Natural killer cell treated with Interleukin-12 subunit alpha and Interleukin-12 subunit beta and Interleukin-15 and Interleukin-18, amount 100 ng/mL, for 72 hours (primary cell): ENCODE measurements at regions not wholly inside any gene's neighbourhood (a gene's known extent, or its start where the extent isn't known, plus 50 kb on each side); places are given as distances from the start of the nearest gene placed in this dataset.

Experiments
- ATAC-seq, 2 donors: fragments of 150-1000 bp; cut with Tn5 transposase in 1 of 2; sonication (Bioruptor Pico), chemical (Tn5 transposase) in 1 of 2; 2 replicates each; pipeline ENCODE4 v1.10.0; 2021
- DNase-seq: peaks from one replicate; pipeline ENCODE4 v3.0.0; 2022; ENCODE audit warnings: low spot score
- H3K27ac Mint-ChIP-seq, 2 donors: 1 replicate in 1 of 2; 2 replicates in 1 of 2; pipeline ENCODE4 v1.8.0; 2022; ENCODE audit warnings: mixed read lengths in 2 of 2, mild to moderate bottlenecking in 1 of 2, moderate library complexity in 1 of 2
- H3K27me3 Mint-ChIP-seq, 2 donors: 1 replicate in 1 of 2; 2 replicates in 1 of 2; pipeline ENCODE4 v1.8.0; 2022; ENCODE audit warnings: mixed read lengths in 2 of 2
- H3K36me3 Mint-ChIP-seq: one replicate; pipeline ENCODE4 v1.8.0; 2022; ENCODE audit warnings: mixed read lengths
- H3K4me1 Mint-ChIP-seq, 2 donors: 1 replicate in 1 of 2; 2 replicates in 1 of 2; pipeline ENCODE4 v1.8.0; 2022; ENCODE audit warnings: low read depth in 2 of 2, mixed read lengths in 2 of 2, mild to moderate bottlenecking in 1 of 2
- H3K4me3 Mint-ChIP-seq: one replicate; pipeline ENCODE4 v1.8.0; 2022; ENCODE audit warnings: mixed read lengths
- H3K9me3 Mint-ChIP-seq: 2 replicates; pipeline ENCODE4 v1.8.0; 2022; ENCODE audit warnings: mixed read lengths

DNA sequence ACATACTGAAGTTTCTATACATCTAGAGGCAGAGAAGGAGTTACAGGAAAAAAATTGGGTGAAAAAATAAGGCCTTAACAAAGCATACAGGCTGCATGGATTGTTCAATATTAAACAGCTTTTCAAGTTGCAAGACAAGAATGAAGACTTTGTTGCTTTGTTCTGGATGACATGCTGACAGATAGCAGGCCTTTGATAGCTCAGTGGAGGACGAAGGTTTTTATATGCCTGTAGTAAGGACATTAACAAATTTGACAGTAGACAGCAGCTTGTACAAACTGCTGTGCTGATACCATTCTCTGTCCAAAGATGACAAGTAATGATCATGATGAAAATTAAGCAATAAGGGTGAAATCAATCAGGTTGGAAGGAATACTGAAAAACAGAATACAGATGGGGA, 309.9 kb downstream of the NKX6-1 start:
- ATAC-seq, result no peak
- Mint-ChIP-seq H3K36me3 (no peaks in the 10 kb centered on the region), H3K27ac (no peak overlapping the region), H3K9me3 (peaks cover 11% of the 10 kb centered on the region), H3K27me3 (no peaks in the 10 kb centered on the region), H3K4me3 (no peak overlapping the region), H3K4me1 (no peaks in the 10 kb centered on the region)
- no peak for DNase-seq

GRCh38 chr4:84179409-84179808, 319.7 kb downstream of the NKX6-1 start:
- Mint-ChIP-seq H3K27ac (no peak overlapping the region), H3K36me3 (no peaks in the 10 kb centered on the region), H3K27me3 (no peaks in the 10 kb centered on the region), H3K4me3 (no peak overlapping the region), H3K4me1 (no peaks in the 10 kb centered on the region), H3K9me3 (peaks cover 4% of the 10 kb centered on the region)
- ATAC-seq (no peak), DNase-seq (no peak)

DNA sequence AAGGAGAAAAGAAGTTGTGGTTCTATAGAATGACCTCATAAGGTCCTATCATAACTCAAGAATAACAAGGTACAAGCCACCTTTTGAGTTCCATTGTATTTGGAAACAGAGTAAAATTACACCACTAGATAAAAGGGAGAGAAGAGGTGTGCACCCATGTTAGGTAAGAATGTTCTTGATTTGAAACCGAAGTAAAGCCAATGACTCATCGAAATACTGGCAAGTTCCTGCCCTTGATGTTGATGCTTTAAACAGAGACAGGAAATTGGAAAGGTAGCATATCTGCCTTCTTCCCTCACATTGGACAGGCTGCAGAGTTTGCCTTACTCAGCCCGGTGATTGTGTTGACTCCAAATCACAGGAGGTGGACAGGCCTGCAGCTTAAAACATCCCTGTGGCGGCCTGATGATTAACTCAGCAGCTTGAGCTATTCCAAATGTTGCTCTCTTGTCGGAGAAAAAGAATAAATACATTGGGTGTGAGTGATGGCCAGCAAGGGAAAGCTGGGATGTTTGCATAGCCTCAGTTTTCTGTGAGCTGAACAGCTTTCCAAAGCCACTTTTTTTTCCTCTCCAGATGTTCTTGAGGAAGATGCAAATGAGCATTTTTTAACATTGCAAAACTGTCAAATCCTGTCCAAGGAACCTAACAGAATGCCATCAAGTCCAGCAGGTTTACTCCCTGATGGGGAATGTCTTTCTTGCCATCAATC, 321.1 kb downstream of the NKX6-1 start:
- ATAC-seq, result no peak
- DNase-seq, result no peak
- H3K9me3 Mint-ChIP-seq, result peaks cover 4% of the 10 kb centered on the region
- no peak overlapping the region for H3K27ac Mint-ChIP-seq
- no peaks in the 10 kb centered on the region for H3K36me3 Mint-ChIP-seq
- no peaks in the 10 kb centered on the region for H3K27me3 Mint-ChIP-seq
- no peaks in the 10 kb centered on the region for H3K4me1 Mint-ChIP-seq
- no peak overlapping the region for H3K4me3 Mint-ChIP-seq

DNA sequence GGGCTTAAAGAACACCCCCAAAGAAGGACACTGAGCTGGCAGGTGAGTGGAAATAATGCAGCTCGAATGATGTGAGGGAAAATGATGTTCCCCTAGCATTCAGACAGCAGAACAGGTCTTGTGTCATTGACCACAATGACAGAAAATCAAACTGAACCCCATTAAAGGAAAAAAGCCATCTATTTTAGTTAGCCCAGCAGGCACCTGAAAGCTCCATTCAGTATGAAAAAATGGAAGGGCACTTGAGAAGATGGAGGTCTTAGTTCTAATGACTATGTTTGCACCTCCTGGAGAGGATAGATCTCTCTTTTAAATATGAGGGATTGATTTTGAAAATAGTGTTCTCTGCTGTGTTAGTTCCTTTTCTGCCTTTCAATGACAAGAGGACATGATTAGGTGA, 323.1 kb downstream of the NKX6-1 start:
- ATAC-seq, result no peak
- H3K27me3 Mint-ChIP-seq, result no peaks in the 10 kb centered on the region
- no peaks in the 10 kb centered on the region for H3K4me1 Mint-ChIP-seq
- DNase-seq, result no peak
- no peak overlapping the region for H3K4me3 Mint-ChIP-seq
- H3K27ac Mint-ChIP-seq, result no peak overlapping the region
- H3K9me3 Mint-ChIP-seq, result peaks cover 4% of the 10 kb centered on the region
- no peaks in the 10 kb centered on the region for H3K36me3 Mint-ChIP-seq

GRCh38 chr4:84171871-84172270, 327.2 kb downstream of the NKX6-1 start:
- Mint-ChIP-seq H3K9me3 (no peaks in the 10 kb centered on the region), H3K27ac (no peak overlapping the region), H3K4me3 (no peak overlapping the region), H3K27me3 (no peaks in the 10 kb centered on the region), H3K36me3 (no peaks in the 10 kb centered on the region), H3K4me1 (no peaks in the 10 kb centered on the region)
- DNase-seq, result no peak
- no peak for ATAC-seq

GRCh38 chr4:84167564-84167963, 331.5 kb downstream of the NKX6-1 start:
- Mint-ChIP-seq H3K27me3 (no peaks in the 10 kb centered on the region), H3K4me1 (no peaks in the 10 kb centered on the region), H3K27ac (no peak overlapping the region), H3K9me3 (peaks cover 1% of the 10 kb centered on the region), H3K4me3 (no peak overlapping the region), H3K36me3 (no peaks in the 10 kb centered on the region)
- no peak for DNase-seq
- ATAC-seq, result no peak

- no peaks in the 10 kb centered on the region for H3K36me3 Mint-ChIP-seq
- DNase-seq, result no peak
- no peak overlapping the region for H3K27ac Mint-ChIP-seq
- no peaks in the 10 kb centered on the region for H3K4me1 Mint-ChIP-seq
- ATAC-seq, result no peak
- H3K4me3 Mint-ChIP-seq, result no peak overlapping the region
- peaks cover 2% of the 10 kb centered on the region for H3K9me3 Mint-ChIP-seq
- no peaks in the 10 kb centered on the region for H3K27me3 Mint-ChIP-seq
Observed at GRCh38 chr4:84167093-84167492, 332.0 kb downstream of the NKX6-1 start.

- DNase-seq, result no peak
- no peak for ATAC-seq
- Mint-ChIP-seq H3K4me3 (no peak overlapping the region), H3K27ac (no peak overlapping the region), H3K27me3 (no peaks in the 10 kb centered on the region), H3K9me3 (peaks cover 2% of the 10 kb centered on the region), H3K36me3 (no peaks in the 10 kb centered on the region), H3K4me1 (no peaks in the 10 kb centered on the region)
Observed at GRCh38 chr4:84166486-84166885, 332.6 kb downstream of the NKX6-1 start.

DNA sequence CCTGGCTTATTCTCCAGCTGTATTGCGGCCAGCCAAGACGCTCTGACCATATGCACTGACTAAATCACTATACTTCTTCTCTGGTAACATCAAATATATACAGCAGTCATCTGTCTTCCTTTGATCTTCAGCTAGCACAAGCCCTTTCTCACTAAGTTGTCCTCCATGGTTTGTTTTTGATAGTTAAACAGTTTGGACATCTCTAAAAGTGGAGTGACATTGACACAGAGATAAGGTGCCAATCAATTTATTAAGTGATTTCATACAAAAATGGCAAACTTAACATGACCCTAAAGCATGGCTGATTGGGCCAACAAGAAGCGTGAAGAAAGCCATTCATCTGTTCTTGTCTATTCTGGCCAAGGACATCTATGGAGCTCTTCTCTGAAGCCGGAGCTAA, 334.9 kb downstream of the NKX6-1 start:
- ATAC-seq, result no peak
- DNase-seq, result no peak
- H3K4me1 Mint-ChIP-seq, result no peaks in the 10 kb centered on the region
- H3K27me3 Mint-ChIP-seq, result no peaks in the 10 kb centered on the region
- no peaks in the 10 kb centered on the region for H3K36me3 Mint-ChIP-seq
- peaks cover 6% of the 10 kb centered on the region for H3K9me3 Mint-ChIP-seq
- no peak overlapping the region for H3K4me3 Mint-ChIP-seq
- H3K27ac Mint-ChIP-seq, result no peak overlapping the region

DNA sequence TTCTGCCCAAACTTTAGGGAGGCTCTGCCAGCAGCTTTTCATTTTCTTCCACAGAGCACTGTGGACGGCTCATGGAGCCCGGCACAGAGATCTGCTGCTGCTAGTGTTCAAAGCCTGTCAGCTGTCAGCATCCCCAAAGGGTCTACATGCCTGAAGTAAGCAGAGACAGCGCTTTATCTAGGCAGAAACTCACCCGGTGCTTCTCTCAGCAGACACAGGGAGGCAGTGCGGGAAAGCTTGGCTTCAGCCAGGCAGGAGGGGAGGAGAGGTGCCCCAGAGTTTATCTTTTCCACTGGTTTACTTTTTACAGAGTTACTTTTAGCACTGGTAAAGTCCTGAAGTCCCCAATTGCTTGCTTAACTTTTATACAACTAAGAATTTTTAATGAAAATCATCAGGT, 339.3 kb downstream of the NKX6-1 start:
- Mint-ChIP-seq H3K4me3 (no peak overlapping the region), H3K27ac (no peak overlapping the region), H3K9me3 (peaks cover 6% of the 10 kb centered on the region), H3K4me1 (no peaks in the 10 kb centered on the region), H3K27me3 (no peaks in the 10 kb centered on the region), H3K36me3 (no peaks in the 10 kb centered on the region)
- ATAC-seq (no peak), DNase-seq (no peak)

DNA sequence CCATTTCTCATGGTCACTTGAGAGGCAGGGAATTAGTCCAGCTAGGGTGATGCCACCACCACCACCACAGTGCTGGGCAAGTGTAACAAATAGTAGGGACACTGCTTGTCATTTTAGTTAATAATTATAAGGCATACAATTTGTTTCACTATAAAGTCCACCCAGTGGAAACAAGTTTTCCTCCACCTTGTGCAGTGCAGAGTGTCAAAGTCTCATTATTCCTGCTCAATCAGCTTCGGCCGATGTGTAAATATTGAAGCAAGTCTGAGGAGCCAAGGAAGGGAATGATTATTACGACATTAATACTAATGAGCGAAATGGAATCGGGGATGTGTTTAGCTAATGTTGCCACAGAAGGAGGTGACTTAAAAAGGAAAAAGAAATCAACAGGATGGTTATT, 340.4 kb downstream of the NKX6-1 start:
- Mint-ChIP-seq H3K4me3 (no peak overlapping the region), H3K27ac (no peak overlapping the region), H3K36me3 (no peaks in the 10 kb centered on the region), H3K27me3 (no peaks in the 10 kb centered on the region), H3K4me1 (no peaks in the 10 kb centered on the region), H3K9me3 (peaks cover 6% of the 10 kb centered on the region)
- ATAC-seq, result no peak
- no peak for DNase-seq

DNA sequence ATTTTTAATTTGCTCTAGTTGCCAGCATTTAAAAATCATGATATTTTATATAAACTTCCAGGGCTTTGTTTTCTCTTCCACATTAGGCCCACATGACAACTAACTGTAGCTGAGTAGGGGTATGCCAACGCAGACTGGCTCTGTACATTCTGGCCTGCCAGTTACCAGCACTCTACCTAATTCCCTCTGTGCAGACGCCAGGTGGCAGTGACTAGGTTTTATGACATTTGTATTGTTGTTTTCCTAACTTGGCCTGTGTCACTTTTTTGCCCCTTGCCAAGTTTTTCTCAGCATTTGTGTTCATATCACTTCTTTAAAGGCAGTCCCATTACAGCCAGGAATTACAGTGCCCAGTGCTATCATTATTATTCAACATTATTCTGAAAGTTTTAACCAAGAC, 347.5 kb downstream of the NKX6-1 start:
- H3K27me3 Mint-ChIP-seq, result no peaks in the 10 kb centered on the region
- H3K9me3 Mint-ChIP-seq, result peaks cover 3% of the 10 kb centered on the region
- no peaks in the 10 kb centered on the region for H3K36me3 Mint-ChIP-seq
- no peaks in the 10 kb centered on the region for H3K4me1 Mint-ChIP-seq
- ATAC-seq, result no peak
- DNase-seq, result no peak
- H3K4me3 Mint-ChIP-seq, result no peak overlapping the region
- H3K27ac Mint-ChIP-seq, result no peak overlapping the region

DNA sequence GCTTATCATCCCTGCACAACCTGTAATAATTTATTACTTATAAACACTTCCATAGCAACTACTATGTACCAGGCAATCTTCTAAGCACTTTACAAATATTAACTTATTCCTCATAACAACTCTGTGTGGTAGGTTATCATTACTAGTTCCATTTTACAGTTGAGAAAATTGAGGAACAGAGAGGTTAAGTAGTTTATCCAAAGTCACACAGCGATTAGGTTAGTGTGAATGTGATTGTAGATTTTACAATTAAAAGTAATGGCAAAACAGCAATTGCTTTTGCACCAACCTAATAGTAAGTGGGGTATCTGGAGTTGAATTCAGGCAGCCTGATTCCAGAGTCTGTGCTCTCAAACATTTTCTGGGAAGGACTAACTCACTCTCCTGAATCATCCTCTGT, 348.9 kb downstream of the NKX6-1 start:
- ATAC-seq, result no peak
- H3K27ac Mint-ChIP-seq, result no peak overlapping the region
- H3K4me3 Mint-ChIP-seq, result no peak overlapping the region
- H3K27me3 Mint-ChIP-seq, result no peaks in the 10 kb centered on the region
- H3K4me1 Mint-ChIP-seq, result no peaks in the 10 kb centered on the region
- H3K36me3 Mint-ChIP-seq, result no peaks in the 10 kb centered on the region
- DNase-seq, result no peak
- H3K9me3 Mint-ChIP-seq, result peaks cover 3% of the 10 kb centered on the region

GRCh38 chr4:84147831-84148230, 351.3 kb downstream of the NKX6-1 start:
- Mint-ChIP-seq H3K4me3 (no peak overlapping the region), H3K27ac (no peak overlapping the region), H3K27me3 (no peaks in the 10 kb centered on the region), H3K36me3 (no peaks in the 10 kb centered on the region), H3K9me3 (peaks cover 3% of the 10 kb centered on the region), H3K4me1 (no peaks in the 10 kb centered on the region)
- DNase-seq (no peak), ATAC-seq (no peak)

GRCh38 chr4:84146300-84146959, 352.7 kb downstream of the NKX6-1 start:
- no peaks in the 10 kb centered on the region for H3K4me1 Mint-ChIP-seq
- H3K36me3 Mint-ChIP-seq, result no peaks in the 10 kb centered on the region
- DNase-seq (no peak), ATAC-seq (no peak)
- peaks cover 3% of the 10 kb centered on the region for H3K9me3 Mint-ChIP-seq
- no peak overlapping the region for H3K4me3 Mint-ChIP-seq
- H3K27ac Mint-ChIP-seq, result no peak overlapping the region
- H3K27me3 Mint-ChIP-seq, result no peaks in the 10 kb centered on the region
